ENCODE measurements at regions not wholly inside any gene's neighbourhood (a gene's known extent, or its start where the extent isn't known, plus 50 kb on each side); places are given as distances from the start of the nearest gene placed in this dataset.
A peak's percentile ranks its signal among the peaks of the same experiment; 100 is the strongest.
"Not testable (repeated sequence)": the region's sequence is repeated elsewhere in the genome, so short reads cannot be mapped to it uniquely, and the experiment has no call there.

DNA sequence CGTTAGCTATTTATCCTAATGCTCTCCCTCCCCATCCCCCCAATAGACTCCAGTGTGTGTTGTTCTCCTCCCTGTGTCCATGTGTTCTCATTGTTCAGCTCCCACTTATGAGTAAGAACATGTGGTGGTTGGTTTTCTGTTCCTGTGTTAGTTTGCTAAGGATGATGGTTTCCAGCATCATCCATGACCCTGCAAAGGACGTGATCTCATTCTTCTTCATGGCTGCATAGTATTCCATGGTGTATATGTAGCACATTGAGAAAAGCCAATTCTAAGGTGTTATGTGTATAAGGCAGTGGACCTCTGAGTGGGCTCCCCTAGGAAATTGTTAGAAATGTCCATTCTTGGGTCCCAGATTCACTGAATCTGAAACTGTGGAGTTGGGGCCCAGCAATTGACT is 103.1 kb upstream of the MYO10 start:
- no peak for DNase-seq

DNA sequence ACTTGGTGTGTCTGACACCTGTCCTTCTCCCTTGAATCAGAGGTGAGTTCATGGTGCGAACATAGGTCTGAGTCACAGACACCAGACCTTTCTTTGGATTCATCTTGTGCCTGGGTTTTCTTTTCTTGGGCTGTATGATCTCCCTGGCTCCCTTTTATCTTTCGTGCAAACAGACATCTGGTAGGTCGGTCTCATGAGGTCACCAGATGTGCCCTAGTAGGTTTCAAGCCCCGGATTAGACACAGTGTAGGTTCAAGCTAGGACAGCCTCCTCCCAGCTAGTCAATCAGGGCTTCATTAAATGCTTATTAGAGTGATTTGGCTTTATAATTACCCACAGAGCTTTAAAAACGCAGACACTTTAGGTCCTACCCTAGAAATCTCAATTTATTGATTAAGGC is 106.0 kb upstream of the MYO10 start:
- DNase-seq: no peak

- no peak for DNase-seq
Measured at GRCh38 chr5:17046320-17046719, 110.2 kb upstream of the MYO10 start.

GRCh38 chr5:17050236-17050635 is 114.1 kb upstream of the MYO10 start:
- DNase-seq: no peak

- DNase-seq: no peak
Measured at GRCh38 chr5:17054911-17055310, 118.8 kb upstream of the MYO10 start.

GRCh38 chr5:17056141-17056631 is 120.1 kb upstream of the MYO10 start:
- DNase-seq: peak; percentile 11

DNA sequence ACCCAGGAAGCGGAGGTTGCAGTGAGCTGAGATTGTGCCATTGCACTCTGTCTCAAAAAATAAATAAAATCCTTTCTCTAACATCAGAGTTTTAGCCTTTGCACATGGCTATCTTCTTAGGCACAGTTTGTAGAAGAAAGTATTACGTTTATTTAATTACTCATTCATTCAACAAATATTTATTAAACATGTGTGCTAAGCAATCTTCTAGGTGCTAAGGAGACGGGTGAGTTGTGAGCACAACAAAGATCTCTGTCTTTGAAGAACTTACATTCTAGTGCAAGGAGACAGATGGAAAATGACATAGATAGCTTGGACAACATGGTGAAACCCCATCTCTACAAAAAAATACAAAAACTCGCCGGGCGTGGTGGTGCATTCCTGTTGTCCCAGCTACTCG is 122.3 kb upstream of the MYO10 start:
- DNase-seq: no peak

- no peak for DNase-seq
Measured at GRCh38 chr5:17061973-17062470, 125.9 kb upstream of the MYO10 start.

- DNase-seq: not testable (repeated sequence)
Measured at GRCh38 chr5:17062741-17063140, 126.7 kb upstream of the MYO10 start.

- DNase-seq: no peak
Measured at GRCh38 chr5:17064241-17064640, 128.2 kb upstream of the MYO10 start.

- no peak for DNase-seq
Measured at GRCh38 chr5:17065458-17065857, 129.4 kb upstream of the MYO10 start.

GRCh38 chr5:17066026-17066425 is 129.9 kb upstream of the MYO10 start:
- not testable (repeated sequence) for DNase-seq

DNA sequence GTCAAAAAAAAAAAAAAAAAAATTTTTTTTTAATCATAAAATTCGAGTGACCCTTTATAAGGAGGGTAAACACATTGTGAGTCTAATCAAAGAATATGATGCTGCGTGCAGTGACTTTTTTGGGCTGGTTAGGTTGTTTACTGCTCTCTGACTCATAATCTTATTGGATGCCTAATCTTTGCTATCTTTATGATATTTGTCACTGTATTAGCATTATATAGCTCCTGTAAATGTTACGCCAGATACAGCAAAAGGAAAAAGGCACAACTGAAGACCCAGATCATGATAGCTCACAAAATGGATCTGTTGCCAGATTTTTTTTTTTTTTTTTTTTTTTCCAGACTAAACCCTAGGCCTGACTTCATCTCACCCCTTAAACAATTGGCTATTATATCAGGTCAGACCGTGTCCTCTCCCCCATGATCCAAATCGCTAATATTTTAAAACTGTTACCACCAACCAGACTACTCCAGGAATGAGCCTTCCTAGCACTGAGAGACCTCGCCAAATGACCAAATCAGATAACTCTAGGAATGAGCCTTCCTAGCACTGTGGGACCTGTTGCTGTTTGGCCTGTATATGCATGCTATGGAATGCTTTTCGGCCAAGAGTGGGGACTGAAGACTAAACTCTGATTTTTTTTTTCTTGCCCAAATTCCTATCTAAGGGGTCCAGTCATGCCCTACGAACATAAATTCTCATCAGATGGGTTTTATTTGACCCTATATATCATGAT is 131.7 kb upstream of the MYO10 start:
- no peak for DNase-seq

DNA sequence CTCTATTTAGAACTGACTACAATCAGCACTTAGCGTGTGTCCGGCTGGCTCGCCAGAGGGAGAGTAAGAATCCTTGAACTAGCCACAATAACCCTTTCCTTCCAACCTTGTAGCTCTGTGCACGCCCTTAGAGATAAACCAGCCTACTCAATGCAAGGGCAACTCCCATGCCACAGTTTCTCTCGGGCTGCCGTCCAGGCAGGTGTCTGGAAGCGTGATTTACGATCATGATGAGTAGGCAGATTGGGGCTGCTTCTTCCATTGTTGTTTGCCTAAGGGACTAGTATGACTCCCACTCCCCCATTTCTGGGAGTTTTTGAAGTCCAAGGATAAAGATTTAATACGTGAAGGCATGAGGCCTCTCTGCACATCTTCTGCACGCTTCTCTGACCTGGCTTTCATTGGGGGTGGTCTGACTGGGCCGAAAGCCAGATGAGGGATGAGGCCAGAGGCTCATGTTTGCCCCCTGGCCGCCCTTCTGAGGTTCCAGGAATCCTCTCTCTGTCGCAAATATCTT is 134.0 kb upstream of the MYO10 start:
- DNase-seq: peak; percentile 84

GRCh38 chr5:17070647-17071046 is 134.6 kb upstream of the MYO10 start:
- no peak for DNase-seq

- DNase-seq: no peak
Measured at GRCh38 chr5:17075236-17075635, 139.1 kb upstream of the MYO10 start.

GRCh38 chr5:17076272-17076671 is 140.2 kb upstream of the MYO10 start:
- DNase-seq: no peak

- DNase-seq: no peak
Measured at GRCh38 chr5:17077440-17078233, 139.8 kb upstream of the BASP1 start.

- no peak for DNase-seq
Measured at GRCh38 chr5:17079562-17079961, 137.9 kb upstream of the BASP1 start.

DNA sequence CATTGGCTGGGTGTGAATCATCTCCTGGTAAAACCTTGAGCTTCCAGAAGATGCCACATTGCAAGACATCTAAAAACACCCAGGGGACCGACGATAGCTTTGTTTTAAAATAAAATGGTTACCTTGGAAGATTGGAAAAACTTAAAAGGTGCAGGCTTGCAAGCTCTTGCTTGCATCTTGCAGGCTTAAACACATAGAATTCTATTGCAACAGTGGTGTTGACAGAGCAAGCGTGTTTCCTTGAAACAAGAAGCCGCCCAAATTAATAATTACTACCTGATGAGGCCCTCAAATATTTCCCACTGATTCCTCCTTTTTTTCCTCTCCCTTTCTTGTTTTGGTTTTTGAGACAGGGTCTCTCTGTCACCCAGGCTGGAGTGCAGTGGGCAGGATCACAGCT is 137.1 kb upstream of the BASP1 start:
- no peak for DNase-seq

DNA sequence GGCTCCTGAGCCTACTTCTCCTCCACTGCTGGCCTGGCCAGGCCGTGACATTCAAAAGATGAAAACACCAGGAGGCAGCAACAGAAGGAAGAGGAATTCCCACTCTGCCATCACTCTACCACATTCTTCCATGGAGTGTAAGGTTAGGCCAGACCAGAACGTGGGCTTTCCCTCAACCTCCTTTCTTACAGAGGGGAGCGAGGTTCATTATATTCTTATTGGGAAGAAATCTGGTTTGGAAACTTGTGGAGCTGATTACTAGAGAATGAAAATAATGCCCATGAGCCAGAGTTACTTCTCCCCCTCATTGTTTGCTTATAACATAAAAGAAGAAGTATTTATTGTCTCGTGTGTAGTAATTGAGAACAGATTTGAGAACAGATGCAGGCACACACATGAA is 136.3 kb upstream of the BASP1 start:
- no peak for DNase-seq

DNA sequence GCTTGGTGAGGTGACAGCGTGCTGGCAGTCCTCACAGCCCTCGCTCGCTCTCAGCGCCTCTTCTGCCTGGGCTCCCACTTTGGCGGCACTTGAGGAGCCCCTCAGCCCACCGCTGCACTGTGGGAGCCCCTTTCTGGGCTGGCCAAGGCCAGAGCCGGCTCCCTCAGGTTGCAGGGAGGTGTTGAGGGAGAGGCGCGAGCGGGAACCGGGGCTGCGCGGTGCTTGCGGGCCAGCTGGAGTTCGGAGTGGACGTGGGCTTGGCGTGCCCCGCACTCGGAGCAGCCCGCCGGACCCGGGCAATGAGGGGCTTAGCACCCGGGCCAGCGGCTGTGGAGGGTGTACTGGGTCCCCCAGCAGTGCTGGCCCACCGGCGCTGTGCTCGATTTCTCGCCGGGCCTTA is 134.2 kb upstream of the BASP1 start:
- DNase-seq: not testable (repeated sequence)

- DNase-seq: no peak
Measured at GRCh38 chr5:17087035-17087434, 130.4 kb upstream of the BASP1 start.

DNA sequence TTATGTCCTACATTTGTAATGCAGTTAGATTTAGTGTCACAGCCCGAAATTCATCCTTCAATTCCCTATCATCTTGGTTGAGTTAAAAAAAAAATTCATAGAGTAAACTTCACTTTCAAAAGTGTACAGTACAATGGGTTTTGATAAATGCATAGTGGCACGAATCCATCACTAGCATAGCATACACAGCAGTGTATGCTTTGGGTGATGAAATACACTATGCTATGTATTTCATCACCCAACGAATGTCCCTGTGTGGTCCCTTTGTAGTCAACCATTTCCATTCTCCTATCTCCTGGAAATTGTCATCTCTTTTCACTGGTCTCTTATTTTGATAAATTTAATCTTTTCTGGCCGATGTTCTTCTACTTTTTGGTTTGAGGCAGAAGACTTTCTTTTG is 129.4 kb upstream of the BASP1 start:
- no peak for DNase-seq

Data from kidney glomerular epithelial cell (primary cell).